ENCODE measurements at regions not wholly inside any gene's neighbourhood (a gene's known extent, or its start where the extent isn't known, plus 50 kb on each side); places are given as distances from the start of the nearest gene placed in this dataset.
"Not testable (repeated sequence)": the region's sequence is repeated elsewhere in the genome, so short reads cannot be mapped to it uniquely, and the experiment has no call there.

DNA sequence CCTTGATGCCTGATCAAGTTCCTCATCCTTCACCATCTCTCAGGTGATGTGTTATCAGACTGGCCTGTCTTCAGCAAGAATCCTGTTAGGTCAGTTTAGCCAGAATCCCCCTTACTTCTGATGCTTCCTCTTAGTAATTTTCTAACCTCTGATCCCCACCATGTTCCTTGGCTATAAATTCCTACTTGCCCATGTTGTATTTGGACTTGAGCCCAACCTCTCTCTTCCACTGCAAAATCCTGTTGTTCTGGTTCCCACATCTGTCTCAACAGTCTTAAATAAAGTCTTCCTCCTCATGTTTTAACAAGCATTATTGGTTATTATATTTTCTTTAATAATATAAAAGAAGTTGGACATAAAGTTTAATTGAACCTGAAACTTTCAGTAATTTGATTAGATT is 987.8 kb upstream of the USP15 start:
- no peak for DNase-seq (ENCODE audit: low read depth)

- no peak for DNase-seq (ENCODE audit: low read depth)
Measured at GRCh38 chr12:61282790-61283575, 977.2 kb upstream of the USP15 start.

DNA sequence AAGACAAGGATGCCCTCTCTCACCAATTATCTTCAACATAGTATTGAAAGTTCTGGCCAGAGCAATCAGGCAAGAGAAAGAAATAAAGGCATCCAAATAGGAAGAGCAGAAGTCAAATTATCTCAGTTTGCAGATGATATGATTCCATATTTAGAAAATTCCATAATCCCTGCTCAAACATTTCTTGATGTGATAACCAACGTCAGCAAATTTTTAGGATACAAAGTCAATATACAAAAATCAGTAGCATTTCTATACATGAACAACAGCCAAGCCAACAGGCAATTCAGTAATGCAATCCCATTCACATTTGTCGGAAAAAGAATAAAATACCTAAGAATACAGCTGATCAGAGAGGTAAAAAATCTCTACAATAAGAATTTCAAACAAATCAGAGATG is 969.7 kb upstream of the USP15 start:
- no peak for DNase-seq (ENCODE audit: low read depth)

DNA sequence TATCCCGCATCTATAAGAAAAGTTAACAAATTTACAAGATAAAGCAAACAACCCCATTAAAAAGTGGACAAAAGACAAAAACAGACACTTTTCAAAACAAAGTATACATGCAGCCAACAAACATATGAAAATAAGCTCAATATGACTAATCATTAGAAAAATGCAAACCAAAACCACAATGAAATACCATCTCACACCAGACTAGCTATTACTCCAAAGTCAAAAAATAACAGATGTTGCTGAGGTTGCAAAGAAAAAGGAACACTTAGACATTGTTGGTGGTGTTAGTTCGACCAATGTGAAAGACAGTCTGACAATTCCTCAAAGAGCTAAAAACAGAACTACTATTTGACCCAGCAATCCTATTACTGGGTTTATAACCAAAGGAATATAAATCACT is 968.6 kb upstream of the USP15 start:
- DNase-seq (ENCODE audit: low read depth) = no peak

DNA sequence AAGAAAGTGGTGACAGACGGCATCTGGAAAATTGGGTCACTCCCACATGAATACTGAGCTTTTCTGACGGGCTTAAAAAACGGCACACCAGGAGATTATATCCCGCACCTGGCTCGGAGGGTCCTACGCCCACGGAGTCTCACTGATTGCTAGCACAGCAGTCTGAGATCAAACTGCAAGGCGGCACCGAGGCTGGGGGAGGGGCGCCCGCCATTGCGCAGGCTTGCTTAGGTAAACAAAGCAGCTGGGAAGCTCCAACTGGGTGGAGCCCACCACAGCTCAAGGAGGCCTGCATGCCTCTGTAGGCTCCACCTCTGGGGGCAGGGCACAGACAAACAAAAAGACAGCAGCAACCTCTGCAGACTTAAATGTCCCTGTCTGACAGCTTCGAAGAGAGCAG is 966.2 kb upstream of the USP15 start:
- not testable (repeated sequence) for DNase-seq (ENCODE audit: low read depth)

DNA sequence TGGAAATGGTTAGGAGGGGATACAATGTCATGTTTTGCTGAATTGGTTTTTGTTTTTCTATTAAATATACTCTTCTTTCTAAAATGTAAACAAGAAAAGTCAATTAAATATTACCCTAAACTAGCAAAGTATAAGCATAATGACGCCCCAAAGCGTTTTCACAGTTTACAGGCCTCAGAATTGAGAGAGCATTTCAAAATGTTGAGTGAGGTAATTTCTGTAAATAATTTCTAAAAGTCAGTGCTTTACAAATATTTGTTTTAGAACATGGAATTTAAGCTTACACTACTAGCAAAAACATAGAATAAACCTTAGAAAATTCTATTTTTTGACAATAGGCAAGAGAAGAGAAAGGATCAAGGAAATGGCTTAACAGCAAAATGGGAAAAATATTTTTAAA is 958.4 kb upstream of the USP15 start:
- DNase-seq (ENCODE audit: low read depth) = no peak

DNA sequence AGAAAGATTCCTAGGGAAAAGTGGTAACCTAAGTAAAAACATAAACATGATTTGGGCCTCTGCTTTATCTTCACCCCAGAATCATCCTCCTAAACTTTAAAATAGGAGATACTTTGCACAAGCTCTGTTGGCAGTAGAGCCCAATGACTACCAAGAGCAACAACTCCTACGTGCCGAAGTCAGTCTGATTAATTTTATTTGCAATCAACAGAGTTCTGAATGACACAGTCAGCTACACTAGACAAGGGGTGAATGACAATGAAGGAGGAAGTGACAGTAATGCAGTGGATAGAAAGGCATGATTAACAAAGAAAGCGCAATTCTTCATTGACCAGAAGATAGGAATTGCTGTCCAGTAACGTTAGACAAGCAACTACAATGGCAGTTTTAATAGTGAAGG is 957.9 kb upstream of the USP15 start:
- DNase-seq (ENCODE audit: low read depth) = no peak

DNA sequence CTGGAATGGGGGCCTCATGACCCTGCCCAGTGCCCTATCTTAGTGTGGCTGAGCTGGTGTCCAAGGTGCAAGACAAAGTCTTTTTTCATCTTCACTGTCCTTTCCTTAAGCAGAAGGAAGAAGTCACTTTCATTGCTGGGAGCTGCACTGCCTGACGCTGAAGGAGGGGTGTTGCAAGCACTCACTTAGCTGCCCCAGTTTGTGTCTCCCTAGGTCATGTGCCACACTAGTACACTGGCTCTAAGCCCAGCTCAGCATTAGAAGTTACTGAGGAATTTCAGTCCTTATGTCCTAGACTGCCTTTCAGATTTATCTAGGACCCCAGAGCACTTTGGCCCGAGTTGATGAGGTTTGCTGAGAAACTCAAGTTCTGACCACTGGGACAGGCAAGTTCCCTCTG is 952.0 kb upstream of the USP15 start:
- no peak for DNase-seq (ENCODE audit: low read depth)

DNA sequence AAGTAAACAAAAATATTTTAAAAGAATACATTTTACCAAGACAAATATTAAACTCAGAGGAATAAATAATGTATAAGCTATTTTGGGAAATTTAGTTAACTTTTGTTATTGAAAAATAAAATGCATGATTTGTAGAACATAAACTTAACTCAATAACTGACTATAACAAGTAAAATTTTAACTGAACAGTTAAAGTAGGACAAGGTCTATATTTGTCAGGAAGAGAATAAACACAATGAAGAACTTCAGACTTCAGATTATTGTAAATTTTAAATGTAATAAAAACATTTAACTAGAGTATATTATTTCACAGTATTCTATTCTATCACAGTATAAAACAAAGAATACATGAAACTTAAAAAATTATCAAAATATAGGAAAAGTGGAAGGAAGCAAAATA is 948.8 kb upstream of the USP15 start:
- no peak for DNase-seq (ENCODE audit: low read depth)

DNA sequence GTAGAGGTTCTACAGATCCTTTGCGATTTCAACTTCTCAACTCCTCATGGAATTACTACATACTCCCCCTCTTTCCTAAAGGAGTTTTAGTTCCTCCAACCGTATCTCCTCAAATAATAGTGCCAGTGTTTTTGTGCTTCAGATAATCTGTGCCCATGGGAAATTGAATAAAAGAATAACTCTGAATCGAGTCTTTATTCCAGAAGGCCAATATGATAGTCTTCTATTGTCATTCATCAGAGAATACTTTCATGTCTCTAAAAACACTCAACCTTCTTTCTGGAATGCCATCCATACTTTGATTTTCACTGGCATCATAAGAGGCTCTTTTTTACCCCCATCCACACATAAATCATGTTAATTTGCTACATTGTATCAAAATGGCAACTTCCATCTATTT is 911.3 kb upstream of the USP15 start:
- DNase-seq (ENCODE audit: low read depth) = no peak

DNA sequence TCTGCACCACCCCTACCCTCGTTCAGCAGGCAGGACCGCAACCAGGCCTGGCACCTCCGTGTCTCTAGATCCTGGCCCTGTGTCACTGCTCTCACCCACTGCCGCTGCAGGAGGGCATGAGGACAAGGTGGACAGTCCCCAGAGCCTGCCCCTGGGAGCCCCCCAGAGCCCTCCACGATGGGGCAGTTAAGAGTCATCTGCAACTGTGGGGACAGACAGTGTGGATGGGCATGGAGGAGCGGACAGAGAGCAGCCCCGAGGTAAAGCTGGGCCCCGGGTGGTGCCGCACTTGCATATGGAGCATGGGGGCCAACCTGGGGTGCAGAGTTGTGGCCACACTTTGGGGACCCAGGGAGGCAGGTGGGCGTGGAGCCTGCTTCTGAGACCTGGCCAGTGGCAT is 905.1 kb upstream of the USP15 start:
- DNase-seq (ENCODE audit: low read depth) = no peak

- DNase-seq (ENCODE audit: low read depth) = no peak
Measured at GRCh38 chr12:61356485-61356884, 903.7 kb upstream of the USP15 start.

DNA sequence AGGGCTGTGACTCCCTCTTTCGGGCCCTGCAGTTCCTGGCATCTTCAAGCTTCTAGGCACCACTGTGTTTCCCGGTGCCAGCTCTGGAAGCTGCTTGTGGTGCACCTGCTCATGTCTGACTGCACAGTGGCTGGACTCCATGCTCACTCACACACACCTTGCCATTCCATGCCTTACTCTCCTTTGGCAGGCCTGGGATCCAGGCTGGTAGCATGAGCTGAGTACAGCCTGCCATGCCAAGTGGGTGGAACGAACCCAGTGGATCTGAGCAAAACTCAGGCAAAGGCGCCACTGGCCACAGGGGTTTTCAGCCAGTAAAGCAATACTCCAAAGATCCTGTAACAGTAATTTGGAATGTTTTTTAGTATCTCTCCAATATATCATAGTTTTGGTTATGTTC is 902.7 kb upstream of the USP15 start:
- DNase-seq (ENCODE audit: low read depth) = no peak

- DNase-seq (ENCODE audit: low read depth) = no peak
Measured at GRCh38 chr12:61362037-61362436, 898.2 kb upstream of the USP15 start.

DNA sequence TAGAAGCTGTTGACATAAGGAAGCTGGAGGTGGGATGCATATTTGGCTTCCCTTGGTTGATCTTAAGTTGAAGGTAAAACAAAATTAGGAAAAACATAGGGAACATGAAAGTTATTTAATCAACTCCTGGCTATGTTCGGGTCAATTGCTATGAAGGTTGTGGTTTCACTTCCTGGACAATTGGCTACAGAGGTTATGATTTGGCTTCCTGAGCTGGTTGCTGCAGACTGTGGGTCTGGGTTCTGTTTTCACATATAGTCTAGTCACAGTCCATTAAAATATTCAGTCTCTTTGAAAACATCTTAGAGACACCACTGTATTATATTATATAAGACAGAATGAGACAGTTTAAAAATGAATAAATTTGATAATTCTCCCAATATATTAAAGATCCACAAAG is 895.2 kb upstream of the USP15 start:
- no peak for DNase-seq (ENCODE audit: low read depth)

DNA sequence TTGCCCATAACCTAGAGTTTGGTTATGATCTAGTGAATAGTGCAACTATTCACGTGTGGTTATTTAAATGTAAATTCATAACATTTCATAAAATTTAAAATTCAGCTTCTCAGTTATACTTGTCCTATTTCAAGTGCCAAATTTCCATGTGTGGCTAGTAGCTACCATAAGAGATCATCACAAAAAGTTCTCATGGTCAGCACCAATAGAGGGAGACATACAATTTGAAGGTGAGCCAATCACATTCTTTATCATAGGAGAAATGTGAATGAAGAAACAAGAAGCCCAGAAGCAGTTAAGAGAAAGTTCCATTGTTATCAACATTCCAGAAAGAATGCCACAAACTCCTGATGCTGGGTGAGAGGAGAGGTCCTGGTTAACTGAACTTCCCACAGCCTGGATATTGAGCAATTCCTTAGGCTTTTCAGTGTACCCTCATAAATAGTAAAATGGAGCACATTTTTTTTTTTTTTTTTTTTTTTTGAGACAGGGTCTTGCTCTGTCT is 892.9 kb upstream of the USP15 start:
- no peak for DNase-seq (ENCODE audit: low read depth)

GRCh38 chr12:61369241-61369910 is 890.8 kb upstream of the USP15 start:
- DNase-seq (ENCODE audit: low read depth) = no peak

- DNase-seq (ENCODE audit: low read depth) = no peak
Measured at GRCh38 chr12:61384511-61384910, 875.7 kb upstream of the USP15 start.

GRCh38 chr12:61385771-61386170 is 874.4 kb upstream of the USP15 start:
- no peak for DNase-seq (ENCODE audit: low read depth)

GRCh38 chr12:61397668-61398067 is 862.5 kb upstream of the USP15 start:
- DNase-seq (ENCODE audit: low read depth) = no peak

GRCh38 chr12:61412201-61412600 is 848.0 kb upstream of the USP15 start:
- no peak for DNase-seq (ENCODE audit: low read depth)

GRCh38 chr12:61414470-61414869 is 845.7 kb upstream of the USP15 start:
- DNase-seq (ENCODE audit: low read depth) = no peak

GRCh38 chr12:61422786-61423185 is 837.4 kb upstream of the USP15 start:
- DNase-seq (ENCODE audit: low read depth) = no peak

DNA sequence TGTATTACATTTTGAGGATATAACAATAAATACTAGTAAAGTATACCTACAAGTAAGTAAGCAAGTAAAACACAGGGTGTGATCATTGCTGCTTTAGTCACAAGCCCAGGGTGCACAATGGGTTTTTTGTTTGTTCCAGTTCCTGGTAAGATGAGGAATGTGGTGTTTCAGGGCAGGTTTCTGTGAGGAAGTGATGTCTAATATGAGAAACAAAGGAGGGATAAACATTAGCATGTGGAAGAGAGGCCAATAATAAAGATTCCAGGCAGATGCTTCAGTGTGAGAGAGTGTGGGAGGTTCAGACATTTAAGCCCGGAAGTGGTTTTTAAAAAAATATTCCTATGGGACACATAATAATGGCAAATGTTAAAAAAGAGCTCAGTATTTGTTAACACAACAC is 808.1 kb upstream of the USP15 start:
- DNase-seq (ENCODE audit: low read depth) = no peak

All from Daoy (cell line).